B cell (primary cell): ENCODE measurements at regions not wholly inside any gene's neighbourhood (a gene's known extent, or its start where the extent isn't known, plus 50 kb on each side); places are given as distances from the start of the nearest gene placed in this dataset.

Experiments
- CTCF ChIP-seq: fragments of 200-600 bp; IDR thresholded peaks from one replicate; pipeline ENCODE4 v1.8.0; 2022; ENCODE audit warnings: antibody characterized with exemption, mild to moderate bottlenecking
- EZH2 ChIP-seq: IDR thresholded peaks from 2 replicates; pipeline ENCODE4 v1.6.1; 2012; ENCODE audit warnings: borderline replicate concordance, low read depth, mild to moderate bottlenecking, moderate library complexity, low read length; ENCODE audit not compliant: insufficient read depth, poor library complexity, severe bottlenecking

GRCh38 chr18:61132031-61132430 is 201.2 kb upstream of the CDH20 start:
- TF ChIP-seq CTCF (no peak), EZH2 (no peak)
